GM19023 (cell line): ENCODE measurements at regions not wholly inside any gene's neighbourhood (a gene's known extent, or its start where the extent isn't known, plus 50 kb on each side); places are given as distances from the start of the nearest gene placed in this dataset.
"Not testable (repeated sequence)": the region's sequence is repeated elsewhere in the genome, so short reads cannot be mapped to it uniquely, and the experiment has no call there.

Experiments
- ATAC-seq: cut with Tn5 transposase; IDR thresholded peaks from one replicate; pipeline ENCODE4 v1.9.1; 2021; ENCODE audit warnings: mild to moderate bottlenecking, moderate library complexity; ENCODE audit not compliant: unreplicated experiment

GRCh38 chr6:137610702-137611101 is 116.5 kb upstream of the OLIG3 start:
- ATAC-seq, result no peak

- ATAC-seq, result no peak
These were observed 129.1 kb upstream of the OLIG3 start for GRCh38 chr6:137623293-137623692.

DNA sequence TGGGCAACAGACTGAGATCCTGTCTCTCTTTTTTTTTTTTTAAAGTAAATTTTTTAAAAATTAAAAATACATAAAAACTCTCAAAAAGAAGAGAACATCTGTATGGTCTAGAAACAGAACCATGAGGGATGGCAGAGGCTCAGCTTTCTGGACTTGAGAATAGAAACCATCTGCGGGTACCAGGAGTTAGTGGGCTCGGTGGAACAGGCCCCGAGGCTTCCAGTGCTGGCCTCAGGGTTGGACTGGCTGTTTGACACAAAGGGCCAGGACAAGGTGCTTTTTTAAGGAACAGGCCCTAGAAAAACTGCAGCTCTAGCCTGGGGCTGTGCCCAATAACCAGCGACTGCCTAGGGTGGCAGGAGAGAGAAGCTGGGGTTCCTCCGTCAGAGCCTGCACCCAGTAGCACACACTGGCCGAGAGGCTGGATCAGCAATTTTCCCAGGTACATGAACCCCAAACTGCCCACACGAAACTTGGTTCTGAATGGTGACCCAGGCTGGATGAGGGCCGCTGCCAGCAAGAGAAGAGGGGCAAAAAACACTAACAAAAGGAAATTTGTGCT is 131.0 kb upstream of the OLIG3 start:
- ATAC-seq, result no peak

DNA sequence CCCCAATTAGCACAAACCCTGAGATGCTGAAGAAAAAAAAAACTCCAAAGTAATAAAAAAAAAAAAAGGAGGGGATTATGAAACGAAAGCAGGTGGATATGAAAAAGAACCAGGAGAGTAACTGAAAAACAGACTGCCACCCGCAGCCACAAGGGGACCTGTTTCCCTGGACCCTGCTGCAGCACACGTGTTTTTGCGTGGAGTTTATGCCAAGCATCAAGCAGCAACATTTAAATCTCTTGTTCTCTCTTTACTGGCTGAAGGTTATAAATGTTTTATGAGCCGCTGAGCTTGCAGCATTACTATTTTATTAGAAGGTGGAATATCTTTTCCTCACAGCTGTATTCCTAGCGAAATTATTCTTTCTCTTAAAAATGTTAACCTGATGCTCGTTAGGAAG is 131.6 kb upstream of the OLIG3 start:
- ATAC-seq, result no peak

DNA sequence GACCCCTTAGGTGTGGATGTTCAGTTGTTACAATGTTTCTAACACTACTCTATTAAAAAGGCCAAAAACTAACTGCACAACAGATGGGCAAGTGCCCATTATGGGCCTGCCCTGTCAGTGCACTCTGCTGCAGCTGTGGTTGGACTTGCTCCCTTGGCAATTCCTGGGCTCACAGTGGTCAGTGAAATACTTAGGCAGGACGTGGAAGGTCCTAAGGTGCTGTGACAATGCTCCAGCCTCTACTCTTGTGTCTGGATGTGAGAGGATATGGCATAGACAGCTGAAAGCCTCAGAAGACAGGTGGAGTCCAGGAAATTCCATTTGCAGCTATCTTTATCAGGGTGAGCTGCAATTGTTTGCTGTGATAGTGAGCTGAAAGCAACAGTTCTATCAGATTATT is 136.5 kb upstream of the OLIG3 start:
- ATAC-seq, result no peak

- ATAC-seq, result no peak
These were observed 137.1 kb upstream of the OLIG3 start for GRCh38 chr6:137631323-137631722.

DNA sequence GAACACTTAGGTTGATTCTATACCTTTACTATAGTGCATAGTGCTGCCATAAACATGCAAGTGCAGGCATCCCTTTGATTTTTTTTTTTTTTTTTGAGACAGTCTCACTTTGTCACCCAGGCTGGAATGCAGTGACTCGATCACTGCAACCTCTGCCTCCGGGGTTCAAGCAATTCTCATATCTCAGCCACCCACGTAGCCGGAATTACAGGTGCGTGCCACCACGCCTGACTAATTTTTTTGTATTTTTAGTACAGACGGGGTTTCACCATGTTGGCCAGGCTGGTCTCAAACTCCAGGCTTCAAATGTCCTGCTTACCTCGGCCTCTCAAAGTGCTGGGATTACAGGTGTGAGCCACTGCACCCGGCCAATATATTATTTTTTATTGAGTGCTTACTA is 140.0 kb upstream of the OLIG3 start:
- not testable (repeated sequence) for ATAC-seq

- ATAC-seq, result no peak
These were observed 142.9 kb upstream of the OLIG3 start for GRCh38 chr6:137637121-137637520.

GRCh38 chr6:137638926-137639706 is 144.9 kb upstream of the OLIG3 start:
- no peak for ATAC-seq

DNA sequence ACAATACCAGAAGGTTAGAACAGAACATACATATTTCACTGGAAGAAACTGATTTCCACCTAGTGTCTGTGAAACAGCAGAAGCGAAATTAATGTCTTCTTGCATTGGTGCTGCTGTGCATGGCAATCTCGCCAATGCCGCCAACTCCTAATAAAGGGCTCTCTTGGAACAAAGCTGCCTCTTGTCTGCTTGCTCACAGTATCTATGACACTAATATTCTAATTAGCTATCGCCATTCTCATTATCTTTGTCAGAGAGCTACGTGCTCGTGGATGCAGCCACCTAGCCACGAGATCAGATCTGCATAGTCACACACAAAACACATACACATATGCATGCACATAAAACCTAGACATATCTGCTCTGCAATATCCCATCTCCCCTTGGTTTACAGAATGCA is 145.9 kb upstream of the OLIG3 start:
- no peak for ATAC-seq

- ATAC-seq, result peak; percentile 58
These were observed 147.4 kb upstream of the OLIG3 start for GRCh38 chr6:137641474-137642077.

DNA sequence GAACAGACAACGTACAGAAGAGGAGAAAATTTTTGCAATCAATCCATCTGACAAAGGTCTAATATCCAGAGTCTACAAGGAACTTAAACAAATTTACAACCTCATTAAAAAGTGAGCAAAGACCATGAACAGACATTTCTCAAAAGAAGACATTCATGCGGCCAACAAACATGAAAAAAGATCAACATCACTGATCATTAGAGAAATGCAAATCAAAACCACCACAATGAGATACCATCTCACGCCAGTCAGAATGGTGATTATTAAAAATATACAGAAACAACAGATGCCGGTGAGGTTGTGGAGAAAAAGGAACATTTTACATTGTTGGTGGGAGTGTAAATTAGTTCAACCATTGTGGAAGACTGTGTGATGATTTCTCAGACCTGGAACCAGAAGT is 149.0 kb upstream of the OLIG3 start:
- ATAC-seq, result not testable (repeated sequence)

DNA sequence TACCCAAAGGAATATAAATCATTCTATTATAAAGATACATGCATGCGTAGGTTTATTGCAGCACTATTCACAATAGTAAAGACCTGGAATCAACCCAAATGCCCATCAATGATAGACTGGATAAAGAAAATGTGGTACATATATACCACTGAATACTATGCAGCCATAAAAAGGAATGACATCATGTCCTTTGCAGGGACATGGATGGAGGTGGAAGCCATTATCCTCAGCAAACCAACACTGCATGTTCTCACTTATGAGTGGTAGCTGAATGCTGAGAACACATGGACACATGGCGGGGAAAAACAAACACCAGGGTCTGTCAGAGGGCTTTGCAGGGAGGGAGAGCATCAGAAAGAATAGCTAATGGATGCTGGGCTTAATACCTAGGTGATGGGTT is 149.4 kb upstream of the OLIG3 start:
- ATAC-seq, result not testable (repeated sequence)

- no peak for ATAC-seq
These were observed 151.7 kb upstream of the OLIG3 start for GRCh38 chr6:137645850-137646249.

GRCh38 chr6:137646484-137646883 is 152.3 kb upstream of the OLIG3 start:
- no peak for ATAC-seq

GRCh38 chr6:137647762-137648447 is 153.7 kb upstream of the OLIG3 start:
- ATAC-seq, result peak; percentile 64

DNA sequence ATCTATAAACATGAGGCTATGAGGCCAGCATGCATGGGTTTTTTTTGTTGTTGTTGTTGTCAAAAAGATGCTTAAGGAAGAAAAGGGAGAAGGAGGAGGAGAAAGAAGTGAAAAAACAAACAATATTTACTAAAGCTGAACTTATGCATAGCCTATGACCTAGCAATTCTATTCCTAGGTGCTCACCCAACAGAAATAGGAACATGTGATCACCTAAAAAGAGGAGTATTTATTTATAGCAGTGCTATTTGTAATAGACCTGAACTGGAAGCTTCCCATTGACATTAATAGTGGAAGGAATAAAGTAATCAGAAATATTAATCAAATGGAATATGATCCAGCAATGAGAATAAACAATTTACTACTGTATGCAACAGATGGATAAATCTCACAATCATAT is 156.5 kb upstream of the OLIG3 start:
- no peak for ATAC-seq

DNA sequence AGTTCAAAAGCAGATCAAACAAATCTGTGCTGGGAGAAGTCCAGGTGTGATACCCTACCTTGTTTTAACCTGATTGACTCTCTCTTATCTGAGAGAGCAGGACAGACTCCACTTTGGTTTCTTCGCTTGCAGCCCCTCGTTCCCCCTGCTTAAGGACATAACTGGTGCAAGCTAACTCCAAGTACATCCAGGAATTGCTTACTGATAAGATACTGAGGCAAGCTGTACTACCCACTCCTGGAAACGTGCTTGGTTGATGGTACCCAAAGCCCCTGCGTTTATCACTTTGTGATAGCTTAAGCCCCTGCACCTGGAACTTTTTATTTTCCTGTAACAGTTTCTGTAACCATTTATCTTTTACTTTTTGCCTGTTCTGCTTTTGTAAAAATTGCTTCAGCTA is 157.0 kb upstream of the OLIG3 start:
- no peak for ATAC-seq

DNA sequence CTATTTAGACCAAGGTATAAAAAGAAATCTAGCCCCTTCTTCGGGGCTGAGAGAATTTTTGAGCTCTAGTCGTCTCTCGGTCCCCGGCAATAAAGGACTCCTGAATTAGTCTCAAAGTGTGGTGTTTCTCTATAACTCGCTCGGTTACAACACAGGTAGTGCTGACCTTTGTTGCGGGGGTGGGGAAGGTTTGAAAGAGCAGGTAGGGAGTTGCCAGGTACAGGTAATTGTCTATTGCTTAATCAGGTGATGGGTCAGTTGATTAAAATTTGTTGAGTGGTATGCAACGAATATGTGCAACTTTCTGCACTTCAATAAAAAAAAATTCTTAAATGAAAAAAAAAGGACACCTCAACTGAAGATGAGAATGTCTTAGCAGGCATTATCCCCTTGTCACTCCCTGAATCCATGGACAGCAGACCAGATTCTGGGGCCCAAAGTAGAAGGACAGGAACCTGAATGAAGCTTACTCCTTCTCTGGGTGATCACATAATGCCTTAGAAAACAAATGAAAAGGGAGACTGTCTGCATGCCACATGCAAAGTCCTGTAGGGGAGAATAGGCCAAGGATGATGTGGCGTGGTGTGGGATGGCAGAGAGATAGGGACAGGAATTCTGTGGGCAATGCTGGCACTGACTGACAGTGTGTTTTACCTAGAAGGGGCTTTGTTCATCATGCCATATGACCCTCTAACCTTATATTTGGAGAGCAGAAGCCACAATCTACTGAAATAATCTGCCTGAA is 157.6 kb upstream of the OLIG3 start:
- no peak for ATAC-seq

DNA sequence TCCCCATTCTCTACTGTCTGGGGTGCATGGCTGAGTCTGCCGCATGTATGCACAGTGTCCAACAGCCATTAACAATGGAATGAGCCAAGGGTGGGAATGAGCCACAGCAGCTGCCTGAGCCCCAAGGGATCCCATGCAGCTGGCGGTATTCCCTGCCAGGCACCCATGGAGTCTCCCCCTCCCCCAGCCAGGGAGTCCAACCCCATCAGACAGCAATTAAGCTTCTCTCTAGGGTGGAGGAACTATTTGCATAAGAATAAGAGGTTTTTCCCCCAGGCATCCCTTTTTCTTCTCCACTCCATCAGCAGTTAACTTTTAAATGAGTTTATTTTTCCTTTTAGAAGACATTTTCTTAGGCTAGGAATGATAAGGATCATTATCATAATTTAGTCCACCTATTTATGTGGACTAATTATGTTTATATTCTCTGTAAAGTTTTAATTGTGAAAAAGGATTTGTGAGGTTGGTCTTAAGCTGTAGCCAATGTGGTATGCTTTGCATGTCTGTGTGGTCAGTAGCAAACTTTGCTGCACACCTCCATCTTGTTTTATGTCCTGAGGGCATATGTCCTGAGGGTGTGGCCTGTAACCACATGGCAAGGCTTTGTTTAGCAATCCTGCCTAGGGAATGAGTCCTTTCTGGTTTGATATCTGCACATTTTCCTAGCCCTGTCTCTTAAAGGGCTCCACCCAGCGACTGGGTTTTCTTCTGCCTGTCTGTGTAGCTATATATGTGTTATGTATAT is 158.9 kb upstream of the OLIG3 start:
- no peak for ATAC-seq
